ENCODE measurements at regions not wholly inside any gene's neighbourhood (a gene's known extent, or its start where the extent isn't known, plus 50 kb on each side); places are given as distances from the start of the nearest gene placed in this dataset.
"Not testable (repeated sequence)": the region's sequence is repeated elsewhere in the genome, so short reads cannot be mapped to it uniquely, and the experiment has no call there.

- no peak for DNase-seq
These were observed 140.9 kb downstream of the RNF144B start for GRCh38 chr6:18527836-18528743.

GRCh38 chr6:18530201-18530600 is 143.1 kb downstream of the RNF144B start:
- no peak for DNase-seq

- no peak for DNase-seq
These were observed 145.0 kb downstream of the RNF144B start for GRCh38 chr6:18532139-18532538.

GRCh38 chr6:18533793-18534192 is 146.6 kb downstream of the RNF144B start:
- DNase-seq = no peak

GRCh38 chr6:18536591-18537055 is 149.5 kb downstream of the RNF144B start:
- no peak for DNase-seq

- no peak for DNase-seq
These were observed 151.2 kb downstream of the RNF144B start for GRCh38 chr6:18538315-18538714.

- no peak for DNase-seq
These were observed 155.9 kb downstream of the RNF144B start for GRCh38 chr6:18543051-18543450.

GRCh38 chr6:18545142-18545541 is 158.0 kb downstream of the RNF144B start:
- DNase-seq = not testable (repeated sequence)

- no peak for DNase-seq
These were observed 158.6 kb downstream of the RNF144B start for GRCh38 chr6:18545726-18546125.

GRCh38 chr6:18550119-18550518 is 163.0 kb downstream of the RNF144B start:
- no peak for DNase-seq

GRCh38 chr6:18551228-18551627 is 164.1 kb downstream of the RNF144B start:
- DNase-seq = no peak

- no peak for DNase-seq
These were observed 168.6 kb downstream of the RNF144B start for GRCh38 chr6:18555750-18556149.

GRCh38 chr6:18561037-18561750 is 174.0 kb downstream of the RNF144B start:
- DNase-seq = no peak

GRCh38 chr6:18562726-18563125 is 175.6 kb downstream of the RNF144B start:
- no peak for DNase-seq

GRCh38 chr6:18564775-18565174 is 177.6 kb downstream of the RNF144B start:
- no peak for DNase-seq

GRCh38 chr6:18565231-18565630 is 178.1 kb downstream of the RNF144B start:
- DNase-seq = no peak

- no peak for DNase-seq
These were observed 180.2 kb downstream of the RNF144B start for GRCh38 chr6:18567380-18567779.

GRCh38 chr6:18577491-18577890 is 190.3 kb downstream of the RNF144B start:
- DNase-seq = no peak

GRCh38 chr6:18579166-18579565 is 192.0 kb downstream of the RNF144B start:
- DNase-seq = no peak

- DNase-seq = no peak
These were observed 192.7 kb downstream of the RNF144B start for GRCh38 chr6:18579869-18580268.

GRCh38 chr6:18584372-18584771 is 197.2 kb downstream of the RNF144B start:
- no peak for DNase-seq

- DNase-seq = no peak
These were observed 198.0 kb downstream of the RNF144B start for GRCh38 chr6:18585032-18585573.

- peak; percentile 8 for DNase-seq
These were observed 199.0 kb downstream of the RNF144B start for GRCh38 chr6:18586133-18586532.
